ENCODE measurements at regions not wholly inside any gene's neighbourhood (a gene's known extent, or its start where the extent isn't known, plus 50 kb on each side); places are given as distances from the start of the nearest gene placed in this dataset.
"Not testable (repeated sequence)": the region's sequence is repeated elsewhere in the genome, so short reads cannot be mapped to it uniquely, and the experiment has no call there.

DNA sequence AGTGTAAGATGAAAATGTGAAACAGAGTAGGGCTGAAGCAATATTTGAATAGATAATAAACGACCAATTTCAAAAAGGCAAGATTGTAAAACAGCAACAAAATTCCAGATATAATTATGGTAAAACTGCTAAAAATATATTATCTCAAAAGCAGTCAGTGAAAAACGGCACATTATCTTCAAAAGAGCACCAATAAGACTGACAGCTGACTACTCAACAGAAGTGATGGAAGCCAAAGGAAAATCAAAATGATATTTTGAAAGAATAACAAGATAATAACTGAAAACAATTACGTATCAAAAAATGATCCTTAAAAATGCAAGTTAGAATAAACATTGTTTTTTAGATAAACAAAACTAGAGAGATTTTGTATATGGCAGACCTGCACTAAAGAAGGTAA, 920.6 kb upstream of the FAM98A start:
- no peak for TF ChIP-seq CTCF (IDR thresholded peaks at IDR 0.05; ENCODE audit: borderline replicate concordance, extremely low read depth, insufficient read depth)
- Histone ChIP-seq H3K4me1 (ENCODE audit: control insufficient read depth in 2 of 3, insufficient read depth in 2 of 3, low read depth in 1 of 3, low read length in 3 of 3) (no peaks in the 10 kb centered on the region), H3K27me3 (ENCODE audit: control insufficient read depth, insufficient read depth, low read length) (no peaks in the 10 kb centered on the region), H3K9ac (ENCODE audit: low read length in 3 of 3) (no peak overlapping the region), H3K4me3 (ENCODE audit: low read length in 3 of 3) (no peak overlapping the region), H3K27ac (ENCODE audit: low read depth in 2 of 2, low read length in 2 of 2) (no peak overlapping the region), H3K9me3 (ENCODE audit: control insufficient read depth in 2 of 3, insufficient read depth in 1 of 3, low read length in 3 of 3) (peaks cover 0 to 10% (median 2%) of the 10 kb centered on the region in 3 donors), H3K36me3 (ENCODE audit: control insufficient read depth in 2 of 3, insufficient read depth in 3 of 3, low read length in 3 of 3) (no peaks in the 10 kb centered on the region)
- DNase-seq (no peak), FAIRE-seq (no peak)
- intact Hi-C loops (cut with DNase I): no loop called here

GRCh38 chr2:34498561-34498960, 899.5 kb upstream of the FAM98A start:
- Histone ChIP-seq H3K9ac (ENCODE audit: low read length in 3 of 3) (no peak overlapping the region), H3K27me3 (ENCODE audit: control insufficient read depth, insufficient read depth, low read length) (no peaks in the 10 kb centered on the region), H3K9me3 (ENCODE audit: control insufficient read depth in 2 of 3, insufficient read depth in 1 of 3, low read length in 3 of 3) (no peaks in the 10 kb centered on the region), H3K4me1 (ENCODE audit: control insufficient read depth in 2 of 3, insufficient read depth in 2 of 3, low read depth in 1 of 3, low read length in 3 of 3) (no peaks in the 10 kb centered on the region), H3K4me3 (ENCODE audit: low read length in 3 of 3) (no peak overlapping the region), H3K27ac (ENCODE audit: low read depth in 2 of 2, low read length in 2 of 2) (no peak overlapping the region), H3K36me3 (ENCODE audit: control insufficient read depth in 2 of 3, insufficient read depth in 3 of 3, low read length in 3 of 3) (no peaks in the 10 kb centered on the region)
- FAIRE-seq (no peak), DNase-seq (no peak)
- no peak for TF ChIP-seq CTCF (IDR thresholded peaks at IDR 0.05; ENCODE audit: borderline replicate concordance, extremely low read depth, insufficient read depth)
- intact Hi-C loops (cut with DNase I): no loop called here

- DNase-seq; FAIRE-seq; H3K27ac ChIP-seq (ENCODE audit: low read depth in 2 of 2, low read length in 2 of 2); H3K4me1 ChIP-seq (ENCODE audit: control insufficient read depth in 2 of 3, insufficient read depth in 2 of 3, low read depth in 1 of 3, low read length in 3 of 3); H3K36me3 ChIP-seq (ENCODE audit: control insufficient read depth in 2 of 3, insufficient read depth in 3 of 3, low read length in 3 of 3); H3K4me3 ChIP-seq (ENCODE audit: low read length in 3 of 3); intact Hi-C loops (cut with DNase I); H3K9me3 ChIP-seq (ENCODE audit: control insufficient read depth in 2 of 3, insufficient read depth in 1 of 3, low read length in 3 of 3); H3K9ac ChIP-seq (ENCODE audit: low read length in 3 of 3); H3K27me3 ChIP-seq (ENCODE audit: control insufficient read depth, insufficient read depth, low read length): not testable (repeated sequence)
Measured at GRCh38 chr2:34494192-34494591, 895.1 kb upstream of the FAM98A start.

DNA sequence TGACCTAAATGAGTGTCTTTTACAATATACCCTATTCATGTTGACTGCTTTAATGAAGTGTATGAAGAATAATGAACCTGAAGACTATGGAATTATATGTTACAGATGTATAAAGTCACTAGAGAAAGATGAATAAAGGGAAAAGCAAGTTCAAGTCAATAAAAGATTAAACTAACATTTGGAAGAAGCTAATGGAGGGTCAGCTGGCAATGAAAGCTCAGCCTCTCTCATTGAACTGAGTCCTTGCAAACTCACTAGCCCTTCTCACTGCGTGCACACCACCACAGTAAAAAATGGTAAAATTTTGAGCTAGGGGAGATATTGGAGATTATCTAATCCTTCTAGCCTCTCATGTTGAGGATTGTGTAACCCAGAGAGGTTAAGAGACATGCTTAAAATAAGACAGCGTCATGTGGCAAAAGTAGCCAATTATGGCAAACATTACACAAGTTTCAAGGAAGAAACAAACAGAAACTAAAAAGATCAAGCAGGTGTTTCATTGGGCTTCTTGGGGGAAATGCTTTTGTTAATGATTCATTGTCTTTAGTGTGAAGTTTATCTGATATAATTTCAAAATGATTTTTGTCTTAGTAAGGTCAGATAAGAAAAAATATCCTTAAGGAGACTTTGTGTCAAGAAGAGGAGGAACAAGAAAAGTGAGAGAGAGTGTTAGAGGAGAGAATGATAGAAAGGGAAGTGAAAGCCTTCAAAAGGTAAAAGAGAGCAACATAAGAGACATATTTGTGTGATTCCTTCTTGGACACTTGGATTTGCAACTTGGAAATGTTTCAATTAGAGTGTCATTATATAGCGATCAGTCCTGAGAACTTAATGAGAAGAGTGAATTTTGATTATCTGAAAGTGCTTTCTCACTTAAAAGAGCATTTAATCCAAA, 893.7 kb upstream of the FAM98A start:
- FAIRE-seq (no peak), DNase-seq (no peak)
- TF ChIP-seq CTCF (IDR thresholded peaks at IDR 0.05; ENCODE audit: borderline replicate concordance, extremely low read depth, insufficient read depth): no peak
- no peak overlapping the region for H3K27ac ChIP-seq (ENCODE audit: low read depth in 2 of 2, low read length in 2 of 2)
- H3K4me1 ChIP-seq (ENCODE audit: control insufficient read depth in 2 of 3, insufficient read depth in 2 of 3, low read depth in 1 of 3, low read length in 3 of 3): no peaks in the 10 kb centered on the region
- no peaks in the 10 kb centered on the region for H3K9me3 ChIP-seq (ENCODE audit: control insufficient read depth in 2 of 3, insufficient read depth in 1 of 3, low read length in 3 of 3)
- intact Hi-C loops (cut with DNase I): no loop called here
- no peak overlapping the region for H3K4me3 ChIP-seq (ENCODE audit: low read length in 3 of 3)
- no peaks in the 10 kb centered on the region for H3K27me3 ChIP-seq (ENCODE audit: control insufficient read depth, insufficient read depth, low read length)
- no peak overlapping the region for H3K9ac ChIP-seq (ENCODE audit: low read length in 3 of 3)
- H3K36me3 ChIP-seq (ENCODE audit: control insufficient read depth in 2 of 3, insufficient read depth in 3 of 3, low read length in 3 of 3): no peaks in the 10 kb centered on the region

Data from kidney (tissue), 13 donors.